Activated effector memory CD4-positive, alpha-beta T cell treated with anti-CD3 and anti-CD28 coated beads, Interleukin-2, amount 50 U/mL, for 16 hours (primary cell): ENCODE measurements at regions not wholly inside any gene's neighbourhood (a gene's known extent, or its start where the extent isn't known, plus 50 kb on each side); places are given as distances from the start of the nearest gene placed in this dataset.
"Not testable (repeated sequence)": the region's sequence is repeated elsewhere in the genome, so short reads cannot be mapped to it uniquely, and the experiment has no call there.

ENCODE experiments used
- DNase-seq: peaks from one replicate; pipeline ENCODE4 v3.0.0-alpha.2; 2020

GRCh38 chr1:9466780-9467758, 72.2 kb upstream of the SLC25A33 start:
- no peak for DNase-seq

- not testable (repeated sequence) for DNase-seq
Observed at GRCh38 chr1:9469882-9470281, 69.4 kb upstream of the SLC25A33 start.

GRCh38 chr1:9471679-9472078, 67.6 kb upstream of the SLC25A33 start:
- DNase-seq = no peak

- no peak for DNase-seq
Observed at GRCh38 chr1:9472386-9473031, 66.8 kb upstream of the SLC25A33 start.

GRCh38 chr1:9473032-9473807, 66.0 kb upstream of the SLC25A33 start:
- no peak for DNase-seq

GRCh38 chr1:9475061-9475627, 64.1 kb upstream of the SLC25A33 start:
- DNase-seq = no peak

DNA sequence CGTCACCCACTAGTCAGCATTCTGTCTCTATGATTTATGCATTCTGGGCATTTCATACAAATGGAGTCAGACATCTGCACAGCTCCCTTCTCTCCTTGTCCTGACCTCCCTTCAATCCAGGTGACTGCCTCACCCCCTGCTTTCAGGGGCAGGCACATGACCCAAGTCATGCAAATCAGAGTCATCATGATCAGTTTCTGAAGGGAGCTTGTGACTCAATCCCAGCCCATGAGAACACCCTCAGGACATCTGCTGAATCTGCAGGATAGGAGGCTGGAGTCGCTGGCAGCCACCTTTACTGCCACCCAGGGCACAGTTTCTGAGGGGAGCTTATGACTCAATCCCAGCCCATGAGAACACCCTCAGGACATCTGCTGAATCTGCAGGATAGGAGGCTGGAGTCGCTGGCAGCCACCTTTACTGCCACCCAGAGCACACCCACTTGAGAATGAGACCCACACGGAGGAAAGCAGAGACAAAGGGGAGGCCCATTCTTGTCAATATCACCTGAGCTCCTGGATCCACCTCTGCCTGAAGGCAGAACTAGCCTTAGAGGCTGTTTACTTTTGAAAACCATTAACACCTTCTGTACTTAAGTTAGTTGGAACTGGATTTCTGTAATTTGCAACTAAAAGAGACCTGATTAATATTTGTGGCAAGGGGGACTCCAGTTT, 62.3 kb upstream of the SLC25A33 start:
- DNase-seq = no peak

DNA sequence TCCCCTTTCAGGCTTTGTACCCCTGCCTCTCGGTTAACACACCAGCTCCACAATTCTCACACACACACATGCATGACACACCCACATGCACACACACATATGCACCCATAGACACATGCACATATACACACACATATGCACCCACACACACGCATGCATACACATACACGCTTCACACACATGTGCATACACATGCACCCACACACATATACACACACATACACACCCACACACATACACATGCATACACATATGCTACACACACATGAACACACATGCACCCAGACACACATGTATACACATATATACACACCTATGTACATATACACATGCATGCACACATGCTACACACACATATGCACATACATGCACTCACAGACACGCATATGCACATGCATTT, 61.7 kb upstream of the SLC25A33 start:
- no peak for DNase-seq

DNA sequence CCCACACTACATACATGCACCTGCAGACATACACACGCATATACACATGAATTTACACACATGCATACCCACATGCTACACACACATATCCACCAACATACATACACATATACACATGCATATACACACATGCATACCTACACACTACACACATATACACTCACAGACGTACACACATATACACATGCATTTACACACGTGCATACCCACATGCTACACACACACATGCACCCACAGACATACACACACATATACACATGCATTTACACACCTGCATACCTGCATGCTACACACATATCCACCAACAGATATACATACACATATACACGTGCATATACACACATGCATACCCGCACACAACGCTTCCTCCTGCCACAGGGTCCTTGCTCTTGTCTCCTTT, 61.2 kb upstream of the SLC25A33 start:
- DNase-seq = no peak

GRCh38 chr1:9481048-9481447, 58.2 kb upstream of the SLC25A33 start:
- DNase-seq = no peak

DNA sequence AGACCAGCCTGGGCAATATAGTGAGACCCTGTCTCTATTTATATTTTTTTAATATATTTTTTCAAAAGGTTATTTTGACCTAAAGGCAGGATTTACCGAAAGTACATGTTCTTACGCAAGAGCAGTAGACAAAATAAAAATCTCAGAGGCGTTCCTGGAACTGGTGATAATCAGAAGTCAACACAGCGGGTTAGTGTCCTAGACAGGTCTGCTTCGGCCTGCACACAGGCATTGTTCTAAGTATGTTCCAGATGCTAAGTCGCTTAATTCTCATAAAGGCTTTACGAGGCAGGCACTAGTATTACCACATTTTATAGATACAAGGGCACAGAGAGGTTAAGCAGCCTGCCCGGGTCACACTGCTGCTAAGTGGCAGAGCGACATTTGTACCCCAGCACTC, 56.9 kb upstream of the SLC25A33 start:
- DNase-seq = no peak

GRCh38 chr1:9482816-9483572, 56.3 kb upstream of the SLC25A33 start:
- no peak for DNase-seq

DNA sequence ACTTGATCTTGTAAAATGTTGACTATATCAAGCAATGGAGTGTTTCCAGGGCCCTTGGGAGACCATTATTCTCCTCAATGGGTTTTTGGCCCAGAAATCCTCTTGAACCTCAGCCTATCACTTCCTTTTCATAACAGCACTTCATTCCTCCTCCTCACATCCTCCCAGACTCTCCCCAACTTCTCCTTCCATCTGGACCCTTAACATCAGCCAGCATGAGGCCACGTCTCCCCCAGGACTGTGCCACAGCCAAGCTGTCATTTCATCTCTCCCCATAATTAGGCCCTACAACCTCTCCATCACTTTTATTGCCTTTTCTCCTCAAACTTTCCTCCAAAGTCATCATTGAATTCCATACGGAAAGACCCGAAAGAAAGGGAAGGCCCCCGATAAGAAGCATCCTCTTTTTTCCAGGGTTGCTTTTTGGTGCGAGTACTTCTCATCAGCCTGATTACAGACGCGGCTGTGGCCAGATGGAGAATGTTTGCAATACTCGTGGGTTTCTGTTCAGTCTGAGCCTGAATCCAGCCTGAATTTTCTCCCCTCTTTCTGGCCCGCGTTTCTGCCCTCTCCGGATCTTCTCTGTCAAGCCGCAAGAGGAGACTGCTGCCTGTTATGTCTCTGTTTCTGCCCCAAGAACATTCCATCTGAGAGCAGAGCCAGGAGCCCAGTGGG, 52.7 kb upstream of the SLC25A33 start:
- no peak for DNase-seq
